Upper lobe of left lung (tissue), 4 donors: ENCODE measurements at regions not wholly inside any gene's neighbourhood (a gene's known extent, or its start where the extent isn't known, plus 50 kb on each side); places are given as distances from the start of the nearest gene placed in this dataset.

Experiments
- CTCF ChIP-seq, 6 experiments: fragments of 450-650 bp in 4 of 6; fragments of 200-600 bp in 2 of 6; sonication (generic) in 2 of 6; IDR thresholded peaks; one replicate each; pipeline ENCODE4 v1.5.1; 2016 to 2019; ENCODE audit warnings: antibody characterized with exemption in 6 of 6
- POLR2AphosphoS5 ChIP-seq, 2 donors: sonication (generic); formaldehyde crosslinking; IDR thresholded peaks; one replicate each; pipeline ENCODE4 v1.5.1; 2017; ENCODE audit warnings: antibody characterized with exemption in 2 of 2

DNA sequence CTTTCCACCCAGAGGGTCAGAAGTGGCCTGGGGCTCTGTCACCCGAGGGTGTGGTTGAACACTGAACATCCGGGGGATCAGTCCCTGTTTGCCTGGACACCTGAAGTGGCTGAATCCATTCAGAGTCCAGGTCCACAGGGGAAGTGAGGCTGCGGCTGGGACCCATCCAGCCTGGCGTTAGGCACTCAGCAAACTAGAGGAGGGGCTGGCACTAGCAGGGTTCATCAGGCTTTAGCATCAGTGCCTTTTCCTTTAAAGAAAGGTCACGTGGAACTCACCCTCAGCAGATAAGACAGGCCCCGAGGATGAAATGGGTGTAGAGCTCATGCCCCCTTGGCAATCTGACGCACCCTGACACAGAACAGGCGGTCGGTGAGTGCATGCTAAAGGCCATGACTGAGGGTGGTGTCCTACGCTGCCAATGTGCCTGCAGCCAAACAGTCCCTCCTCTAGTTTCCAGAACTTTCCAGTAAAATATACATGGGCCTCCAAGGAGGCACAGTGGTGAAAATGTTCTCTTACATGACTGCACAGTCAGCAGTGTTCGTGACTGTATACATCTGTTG lies 72.4 kb upstream of the ARHGEF7 start:
- TF ChIP-seq CTCF (IDR thresholded peaks at IDR 0.05) (no peak), POLR2AphosphoS5 (IDR thresholded peaks at IDR 0.05) (no peak)
